IPS-15b (cell line): ENCODE measurements at regions not wholly inside any gene's neighbourhood (a gene's known extent, or its start where the extent isn't known, plus 50 kb on each side); places are given as distances from the start of the nearest gene placed in this dataset.
"Not testable (repeated sequence)": the region's sequence is repeated elsewhere in the genome, so short reads cannot be mapped to it uniquely, and the experiment has no call there.

Experiments
- H3K27me3 ChIP-seq: one replicate; pipeline ENCODE4 v1.6.1; 2013; ENCODE audit warnings: low read length; ENCODE audit not compliant: control insufficient read depth, insufficient read depth
- H3K36me3 ChIP-seq: one replicate; pipeline ENCODE4 v1.6.1; 2013; ENCODE audit warnings: low read length; ENCODE audit not compliant: control insufficient read depth, insufficient read depth
- H3K4me1 ChIP-seq: one replicate; pipeline ENCODE4 v1.6.1; 2013; ENCODE audit warnings: mild to moderate bottlenecking, low read length; ENCODE audit not compliant: control insufficient read depth, insufficient read depth
- H3K4me3 ChIP-seq: one replicate; pipeline ENCODE4 v1.5.1; 2013; ENCODE audit warnings: low read depth, low read length
- H3K9ac ChIP-seq: one replicate; pipeline ENCODE4 v1.6.1; 2013; ENCODE audit warnings: low read depth, mild to moderate bottlenecking, low read length
- H3K9me3 ChIP-seq: one replicate; pipeline ENCODE4 v1.6.1; 2013; ENCODE audit warnings: mild to moderate bottlenecking, low read length; ENCODE audit not compliant: control insufficient read depth, insufficient read depth

- peak overlapping the region; percentile 48 for H3K9ac ChIP-seq
- no peaks in the 10 kb centered on the region for H3K27me3 ChIP-seq
- peak overlapping the region; percentile 10 for H3K4me3 ChIP-seq
- no peaks in the 10 kb centered on the region for H3K9me3 ChIP-seq
- H3K4me1 ChIP-seq: peaks cover 19% of the 10 kb centered on the region
- no peaks in the 10 kb centered on the region for H3K36me3 ChIP-seq
Observed at GRCh38 chr2:22970991-22971390, 414.0 kb upstream of the KLHL29 start.

GRCh38 chr2:22981785-22982184 is 403.2 kb upstream of the KLHL29 start:
- Histone ChIP-seq H3K4me1 (no peaks in the 10 kb centered on the region), H3K36me3 (no peaks in the 10 kb centered on the region), H3K27me3 (no peaks in the 10 kb centered on the region), H3K4me3 (no peak overlapping the region), H3K9me3 (no peaks in the 10 kb centered on the region), H3K9ac (no peak overlapping the region)

GRCh38 chr2:22984152-22984551 is 400.8 kb upstream of the KLHL29 start:
- not testable (repeated sequence) for H3K4me3 ChIP-seq, H3K9me3 ChIP-seq, H3K27me3 ChIP-seq, H3K36me3 ChIP-seq, H3K9ac ChIP-seq, H3K4me1 ChIP-seq

- H3K9me3 ChIP-seq: no peaks in the 10 kb centered on the region
- no peaks in the 10 kb centered on the region for H3K36me3 ChIP-seq
- no peak overlapping the region for H3K9ac ChIP-seq
- H3K4me1 ChIP-seq: no peaks in the 10 kb centered on the region
- no peak overlapping the region for H3K4me3 ChIP-seq
- H3K27me3 ChIP-seq: no peaks in the 10 kb centered on the region
Observed at GRCh38 chr2:22990246-22990645, 394.7 kb upstream of the KLHL29 start.

GRCh38 chr2:22991844-22992243 is 393.1 kb upstream of the KLHL29 start:
- H3K36me3 ChIP-seq: no peaks in the 10 kb centered on the region
- no peaks in the 10 kb centered on the region for H3K27me3 ChIP-seq
- no peaks in the 10 kb centered on the region for H3K4me1 ChIP-seq
- H3K9me3 ChIP-seq: no peaks in the 10 kb centered on the region
- no peak overlapping the region for H3K9ac ChIP-seq
- H3K4me3 ChIP-seq: no peak overlapping the region

- no peak overlapping the region for H3K9ac ChIP-seq
- H3K27me3 ChIP-seq: no peaks in the 10 kb centered on the region
- H3K4me1 ChIP-seq: no peaks in the 10 kb centered on the region
- no peaks in the 10 kb centered on the region for H3K36me3 ChIP-seq
- no peaks in the 10 kb centered on the region for H3K9me3 ChIP-seq
- H3K4me3 ChIP-seq: no peak overlapping the region
Observed at GRCh38 chr2:22992441-22992840, 392.5 kb upstream of the KLHL29 start.

- H3K4me3 ChIP-seq: no peak overlapping the region
- no peak overlapping the region for H3K9ac ChIP-seq
- H3K9me3 ChIP-seq: no peaks in the 10 kb centered on the region
- H3K27me3 ChIP-seq: no peaks in the 10 kb centered on the region
- no peaks in the 10 kb centered on the region for H3K36me3 ChIP-seq
- no peaks in the 10 kb centered on the region for H3K4me1 ChIP-seq
Observed at GRCh38 chr2:22993250-22993649, 391.7 kb upstream of the KLHL29 start.

GRCh38 chr2:22995576-22995975 is 389.4 kb upstream of the KLHL29 start:
- no peaks in the 10 kb centered on the region for H3K27me3 ChIP-seq
- no peaks in the 10 kb centered on the region for H3K4me1 ChIP-seq

GRCh38 chr2:22996911-22997310 is 388.1 kb upstream of the KLHL29 start:
- Histone ChIP-seq H3K4me1 (no peaks in the 10 kb centered on the region), H3K27me3 (no peaks in the 10 kb centered on the region), H3K9ac (no peak overlapping the region), H3K9me3 (no peaks in the 10 kb centered on the region), H3K4me3 (no peak overlapping the region), H3K36me3 (no peaks in the 10 kb centered on the region)

More at GRCh38 chr2:22995576-22995975, 389.4 kb upstream of the KLHL29 start:
- Histone ChIP-seq H3K36me3 (no peaks in the 10 kb centered on the region), H3K4me3 (no peak overlapping the region), H3K9ac (no peak overlapping the region), H3K9me3 (no peaks in the 10 kb centered on the region)

- no peaks in the 10 kb centered on the region for H3K36me3 ChIP-seq
- H3K9ac ChIP-seq: no peak overlapping the region
- H3K4me3 ChIP-seq: no peak overlapping the region
- no peaks in the 10 kb centered on the region for H3K9me3 ChIP-seq
- no peaks in the 10 kb centered on the region for H3K27me3 ChIP-seq
- no peaks in the 10 kb centered on the region for H3K4me1 ChIP-seq
Observed at GRCh38 chr2:22998359-22998758, 386.6 kb upstream of the KLHL29 start.

GRCh38 chr2:22999951-23000350 is 385.0 kb upstream of the KLHL29 start:
- no peaks in the 10 kb centered on the region for H3K4me1 ChIP-seq
- H3K9me3 ChIP-seq: no peaks in the 10 kb centered on the region
- H3K36me3 ChIP-seq: no peaks in the 10 kb centered on the region
- no peak overlapping the region for H3K4me3 ChIP-seq
- H3K27me3 ChIP-seq: no peaks in the 10 kb centered on the region
- H3K9ac ChIP-seq: no peak overlapping the region

GRCh38 chr2:23002234-23002633 is 382.7 kb upstream of the KLHL29 start:
- H3K9ac ChIP-seq: no peak overlapping the region
- no peaks in the 10 kb centered on the region for H3K9me3 ChIP-seq
- H3K4me1 ChIP-seq: no peaks in the 10 kb centered on the region
- H3K27me3 ChIP-seq: no peaks in the 10 kb centered on the region
- no peak overlapping the region for H3K4me3 ChIP-seq
- no peaks in the 10 kb centered on the region for H3K36me3 ChIP-seq

- Histone ChIP-seq H3K4me1 (no peaks in the 10 kb centered on the region), H3K27me3 (no peaks in the 10 kb centered on the region), H3K9me3 (no peaks in the 10 kb centered on the region), H3K4me3 (no peak overlapping the region), H3K36me3 (no peaks in the 10 kb centered on the region), H3K9ac (no peak overlapping the region)
Observed at GRCh38 chr2:23005469-23005868, 379.5 kb upstream of the KLHL29 start.
